MM.1S (cell line): ENCODE measurements at regions not wholly inside any gene's neighbourhood (a gene's known extent, or its start where the extent isn't known, plus 50 kb on each side); places are given as distances from the start of the nearest gene placed in this dataset.

Experiments used
- DNase-seq: peaks from one replicate; pipeline ENCODE4 v3.0.0-alpha.2; 2015
- H2AFZ ChIP-seq: fragments of 300-600 bp; sonication (generic); 2 replicates; pipeline ENCODE4 v1.6.0; 2016; ENCODE audit warnings: antibody characterized with exemption, low read length
- H3F3A ChIP-seq: fragments of 300-600 bp; sonication (generic); 2 replicates; pipeline ENCODE4 v1.6.1; 2016; ENCODE audit warnings: mild to moderate bottlenecking, antibody characterized with exemption, low read length, moderate library complexity, mixed read lengths; ENCODE audit not compliant: insufficient read depth
- H3K27ac ChIP-seq: fragments of 300-600 bp; sonication (generic); 2 replicates; pipeline ENCODE4 v1.5.1; 2016; ENCODE audit warnings: mild to moderate bottlenecking, low read length
- H3K27me3 ChIP-seq: fragments of 300-600 bp; sonication (generic); replicated peaks from 2 replicates; pipeline ENCODE4 v1.6.0; 2016; ENCODE audit warnings: low read length; ENCODE audit not compliant: insufficient read depth
- H3K36me3 ChIP-seq: fragments of 300-600 bp; sonication (generic); replicated peaks from 2 replicates; pipeline ENCODE4 v1.6.1; 2016; ENCODE audit warnings: mild to moderate bottlenecking, low read length, mixed read lengths; ENCODE audit not compliant: insufficient read depth
- H3K4me1 ChIP-seq: fragments of 300-600 bp; sonication (generic); 2 replicates; pipeline ENCODE4 v1.6.1; 2016; ENCODE audit warnings: low read length, mixed read lengths
- H3K4me2 ChIP-seq: fragments of 300-600 bp; sonication (generic); 2 replicates; pipeline ENCODE4 v1.6.0; 2016; ENCODE audit warnings: low read depth, low read length
- H3K4me3 ChIP-seq: fragments of 300-600 bp; sonication (generic); 2 replicates; pipeline ENCODE4 v1.5.1; 2016; ENCODE audit warnings: low read length, mixed read lengths
- H3K79me2 ChIP-seq: fragments of 300-600 bp; sonication (generic); 2 replicates; pipeline ENCODE4 v1.6.1; 2016; ENCODE audit warnings: mixed run types, low read length, mixed read lengths
- H3K9ac ChIP-seq: fragments of 300-600 bp; sonication (generic); 2 replicates; pipeline ENCODE4 v1.6.1; 2016; ENCODE audit warnings: low read length, mixed read lengths
- H3K9me2 ChIP-seq: fragments of 300-600 bp; sonication (generic); replicated peaks from 2 replicates; pipeline ENCODE4 v1.6.1; 2016; ENCODE audit warnings: mild to moderate bottlenecking, low read length, mixed read lengths; ENCODE audit not compliant: insufficient read depth
- H3K9me3 ChIP-seq: fragments of 300-600 bp; sonication (generic); replicated peaks from 2 replicates; pipeline ENCODE4 v1.6.1; 2016; ENCODE audit warnings: mild to moderate bottlenecking, low read length, mixed read lengths; ENCODE audit not compliant: insufficient read depth
- H4K20me1 ChIP-seq: fragments of 300-600 bp; sonication (generic); 2 replicates; pipeline ENCODE4 v1.6.1; 2016; ENCODE audit warnings: mild to moderate bottlenecking, low read length, moderate library complexity, mixed read lengths; ENCODE audit not compliant: insufficient read depth
- CTCF ChIP-seq: fragments of 300-600 bp; sonication (generic); IDR thresholded peaks from 2 replicates; pipeline ENCODE4 v1.5.1; 2016; ENCODE audit warnings: antibody characterized with exemption, low read length, mixed read lengths
- EZH2 ChIP-seq: fragments of 300-600 bp; sonication (generic); optimal IDR thresholded peaks from 2 replicates; pipeline ENCODE3; 2017; ENCODE audit warnings: low read depth, mild to moderate bottlenecking, antibody characterized with exemption, low read length, mixed read lengths
- EZH2phosphoT487 ChIP-seq: fragments of 300-600 bp; sonication (generic); IDR thresholded peaks from 2 replicates; pipeline ENCODE4 v1.6.1; 2018; ENCODE audit warnings: antibody characterized with exemption, low read length

- Histone ChIP-seq H3K9me3 (no peaks in the 10 kb centered on the region), H3K79me2 (no peaks in the 10 kb centered on the region), H3K36me3 (no peaks in the 10 kb centered on the region), H3K9ac (no peak overlapping the region), H2AFZ (no peak overlapping the region), H3K27me3 (no peaks in the 10 kb centered on the region), H3K4me2 (no peak overlapping the region), H3K27ac (no peak overlapping the region), H4K20me1 (no peaks in the 10 kb centered on the region), H3K4me3 (no peak overlapping the region), H3K9me2 (no peaks in the 10 kb centered on the region), H3F3A (no peaks in the 10 kb centered on the region), H3K4me1 (no peaks in the 10 kb centered on the region)
- no peak for DNase-seq
- TF ChIP-seq EZH2phosphoT487 (no peak), CTCF (no peak), EZH2 (no peak)
Observed at GRCh38 chr16:73191660-73192046, 143.7 kb upstream of the ZFHX3 start.

- Histone ChIP-seq H4K20me1 (no peaks in the 10 kb centered on the region), H3K79me2 (no peaks in the 10 kb centered on the region), H3K9me2 (no peaks in the 10 kb centered on the region), H2AFZ (no peak overlapping the region), H3K9me3 (no peaks in the 10 kb centered on the region), H3K4me2 (no peak overlapping the region), H3K27ac (no peak overlapping the region), H3K27me3 (no peaks in the 10 kb centered on the region), H3K4me1 (no peaks in the 10 kb centered on the region), H3K36me3 (no peaks in the 10 kb centered on the region), H3K4me3 (no peak overlapping the region), H3F3A (no peaks in the 10 kb centered on the region), H3K9ac (no peak overlapping the region)
- DNase-seq, result no peak
- no peak for TF ChIP-seq EZH2
- no peak for TF ChIP-seq CTCF
- no peak for TF ChIP-seq EZH2phosphoT487
Observed at GRCh38 chr16:73190688-73191659, 143.0 kb upstream of the ZFHX3 start.

GRCh38 chr16:73190256-73190655 is 142.3 kb upstream of the ZFHX3 start:
- Histone ChIP-seq H3K4me1 (no peaks in the 10 kb centered on the region), H3K9me3 (no peaks in the 10 kb centered on the region), H3K27ac (no peak overlapping the region), H3K27me3 (no peaks in the 10 kb centered on the region), H3K4me3 (no peak overlapping the region), H3K4me2 (no peak overlapping the region), H2AFZ (no peak overlapping the region), H3K36me3 (no peaks in the 10 kb centered on the region), H3K9me2 (no peaks in the 10 kb centered on the region), H3K9ac (no peak overlapping the region), H3K79me2 (no peaks in the 10 kb centered on the region), H3F3A (no peaks in the 10 kb centered on the region), H4K20me1 (no peaks in the 10 kb centered on the region)
- no peak for TF ChIP-seq EZH2
- no peak for TF ChIP-seq CTCF
- no peak for TF ChIP-seq EZH2phosphoT487
- DNase-seq, result no peak
